ENCODE measurements at regions not wholly inside any gene's neighbourhood (a gene's known extent, or its start where the extent isn't known, plus 50 kb on each side); places are given as distances from the start of the nearest gene placed in this dataset.

GRCh38 chr10:36271627-36272340 is 629.7 kb upstream of the FZD8 start:
- DNase-seq = no peak

DNA sequence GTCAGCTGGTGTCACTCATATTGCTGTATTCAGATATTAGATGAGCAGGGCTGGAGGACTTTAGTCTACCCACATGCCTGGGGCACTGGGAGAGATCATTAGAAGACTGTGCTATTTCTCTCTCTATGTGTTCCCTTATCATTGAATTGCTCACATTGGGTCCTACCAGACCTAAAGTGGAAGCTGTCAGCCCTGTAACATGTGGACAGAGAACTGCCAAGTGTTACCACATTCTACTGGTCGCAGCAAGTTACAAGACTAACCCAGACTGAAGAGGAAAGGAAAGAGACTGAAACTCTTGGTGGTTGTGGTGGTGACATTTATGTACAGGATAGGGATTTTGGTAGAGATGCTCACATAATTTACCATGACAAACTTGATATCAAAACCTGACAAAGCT is 627.1 kb upstream of the FZD8 start:
- DNase-seq = no peak

GRCh38 chr10:36266923-36267322 is 624.8 kb upstream of the FZD8 start:
- no peak for DNase-seq

GRCh38 chr10:36265741-36266140 is 623.6 kb upstream of the FZD8 start:
- DNase-seq = no peak

DNA sequence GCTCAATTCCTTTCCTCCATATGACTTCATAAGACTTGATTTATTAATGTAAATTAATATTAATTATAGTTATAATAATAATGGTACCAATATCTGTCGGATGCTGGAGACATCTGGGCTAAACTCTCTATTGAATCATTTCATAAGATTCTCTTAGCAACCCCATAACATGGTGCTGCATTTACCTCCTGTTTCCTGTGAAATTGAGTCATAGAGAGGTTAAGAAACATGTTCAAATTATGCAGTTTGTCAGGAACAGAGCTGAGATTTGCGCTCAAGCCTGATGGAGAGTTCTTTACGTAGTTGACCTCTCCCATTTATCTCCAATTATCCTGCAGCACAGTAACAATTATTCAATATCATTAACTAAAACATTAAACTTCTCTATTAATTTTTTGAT is 621.8 kb upstream of the FZD8 start:
- no peak for DNase-seq

- no peak for DNase-seq
Measured at GRCh38 chr10:36256948-36257356, 614.9 kb upstream of the FZD8 start.

- DNase-seq = no peak
Measured at GRCh38 chr10:36256166-36256565, 614.1 kb upstream of the FZD8 start.

DNA sequence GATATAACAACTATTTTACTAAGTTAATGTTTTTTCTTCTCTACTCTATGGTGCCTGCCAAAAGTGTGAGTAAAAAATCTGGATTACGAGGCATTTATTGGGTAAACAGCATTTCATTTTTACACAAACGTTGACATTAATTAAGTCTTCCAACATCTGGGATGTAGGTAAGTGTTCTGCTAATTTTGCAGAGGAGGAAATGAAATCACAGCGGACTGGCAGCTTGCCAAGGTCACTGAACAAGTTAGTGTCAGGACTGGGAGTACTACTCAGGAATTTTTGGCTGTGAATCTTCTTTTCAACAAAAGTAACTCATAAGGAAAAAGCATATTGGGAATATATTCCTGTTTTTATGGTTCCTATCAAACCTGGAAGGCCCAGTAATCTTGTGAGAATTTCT is 612.1 kb upstream of the FZD8 start:
- DNase-seq = no peak

GRCh38 chr10:36253731-36254130 is 611.6 kb upstream of the FZD8 start:
- no peak for DNase-seq

DNA sequence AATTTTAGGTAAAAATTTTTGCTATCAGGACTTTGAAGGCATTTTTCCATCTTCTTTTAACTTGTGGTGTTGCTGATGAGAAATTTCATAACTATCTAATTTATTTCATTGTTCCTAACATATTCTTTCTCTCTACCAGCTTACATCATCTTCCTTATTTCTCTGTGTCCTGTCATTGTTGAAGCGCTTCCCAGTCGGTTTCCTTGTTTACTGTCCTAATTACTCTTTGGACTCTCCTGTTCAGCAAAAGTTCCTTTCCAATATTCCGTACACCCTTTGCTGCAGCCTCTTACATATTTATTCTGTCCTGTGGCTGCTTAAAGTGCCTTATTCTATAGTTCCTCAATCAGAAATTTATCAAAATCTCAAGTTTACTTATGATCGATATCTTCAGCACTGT is 609.0 kb upstream of the FZD8 start:
- DNase-seq = no peak

DNA sequence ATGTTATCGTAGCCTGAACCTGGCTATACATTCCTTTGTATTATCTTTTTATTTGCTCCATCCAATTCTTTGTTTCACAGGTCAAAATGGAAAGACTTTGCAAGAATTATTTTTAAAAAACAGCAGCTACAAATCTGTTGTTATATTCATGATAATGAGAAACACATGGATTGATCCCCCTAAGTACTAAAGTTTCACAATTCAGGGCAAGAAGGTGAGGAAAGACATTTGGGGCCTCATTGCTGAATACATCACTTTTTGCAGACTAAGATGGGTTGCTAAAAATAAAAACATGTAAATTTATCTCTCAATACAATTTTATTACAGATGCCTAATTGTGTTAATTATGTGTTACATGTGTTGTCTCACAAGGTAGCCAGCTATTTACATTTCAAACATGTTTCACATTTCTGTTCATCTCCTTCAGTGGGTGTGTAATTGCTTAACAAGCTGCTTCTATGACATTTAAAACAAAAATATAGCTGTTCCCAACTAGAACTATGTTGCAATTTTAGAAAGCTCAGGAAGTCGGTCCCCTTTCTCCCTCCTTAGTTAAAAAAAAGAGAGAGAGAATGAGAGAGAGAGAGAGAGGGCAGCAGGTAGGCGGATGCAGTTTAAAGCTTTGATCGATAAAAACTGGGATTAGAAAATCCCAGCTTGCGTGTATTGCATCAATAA is 606.3 kb upstream of the FZD8 start:
- DNase-seq = no peak

- DNase-seq = no peak
Measured at GRCh38 chr10:36247478-36247877, 605.4 kb upstream of the FZD8 start.

- no peak for DNase-seq
Measured at GRCh38 chr10:36236931-36237330, 594.8 kb upstream of the FZD8 start.

DNA sequence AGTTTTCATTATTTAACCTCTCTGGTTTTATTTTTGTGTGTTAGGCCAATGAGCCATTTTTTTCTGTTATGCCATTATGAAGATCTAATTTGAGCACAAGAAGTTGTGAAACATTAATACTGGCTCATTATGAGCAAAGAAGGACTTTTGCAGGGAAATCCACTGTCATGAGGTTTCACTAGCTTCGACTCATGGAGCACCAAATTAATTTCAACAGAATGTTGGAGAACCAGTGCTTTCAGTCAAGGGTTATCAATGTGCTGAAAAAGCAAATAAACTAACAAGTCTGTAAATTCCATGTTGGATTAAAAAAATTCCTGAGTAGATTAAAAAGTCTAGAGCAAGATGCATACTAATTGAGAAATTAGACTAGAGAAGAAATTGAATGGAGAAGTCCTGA is 594.2 kb upstream of the FZD8 start:
- DNase-seq = no peak

- no peak for DNase-seq
Measured at GRCh38 chr10:36232935-36233334, 590.8 kb upstream of the FZD8 start.

DNA sequence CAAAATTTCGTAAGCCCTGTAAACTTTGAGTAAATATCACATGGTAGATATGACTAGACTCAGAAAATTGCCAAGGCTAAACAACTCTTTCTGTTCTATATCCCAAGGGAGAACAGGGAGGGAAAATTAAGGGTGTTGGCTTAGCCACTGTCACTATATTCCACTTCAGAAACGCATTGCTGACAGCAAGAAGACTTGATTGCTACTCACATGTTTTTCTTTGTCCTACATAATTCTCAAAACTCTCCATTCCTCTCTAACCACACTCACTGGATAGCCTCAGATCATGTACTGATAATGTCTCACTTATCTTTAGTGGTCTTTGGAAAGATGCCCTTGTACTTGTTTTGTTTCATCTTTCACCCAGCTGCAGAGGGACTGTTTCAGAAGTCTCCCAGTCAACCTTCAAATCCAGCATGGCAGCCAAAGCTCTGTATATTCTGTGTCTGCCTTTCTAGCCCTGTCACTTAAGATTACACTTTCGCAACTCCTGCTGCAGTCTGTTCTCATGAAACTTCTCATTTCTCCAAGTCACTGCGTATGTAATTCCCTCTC is 582.4 kb upstream of the FZD8 start:
- DNase-seq = no peak

GRCh38 chr10:36221101-36221500 is 579.0 kb upstream of the FZD8 start:
- no peak for DNase-seq

DNA sequence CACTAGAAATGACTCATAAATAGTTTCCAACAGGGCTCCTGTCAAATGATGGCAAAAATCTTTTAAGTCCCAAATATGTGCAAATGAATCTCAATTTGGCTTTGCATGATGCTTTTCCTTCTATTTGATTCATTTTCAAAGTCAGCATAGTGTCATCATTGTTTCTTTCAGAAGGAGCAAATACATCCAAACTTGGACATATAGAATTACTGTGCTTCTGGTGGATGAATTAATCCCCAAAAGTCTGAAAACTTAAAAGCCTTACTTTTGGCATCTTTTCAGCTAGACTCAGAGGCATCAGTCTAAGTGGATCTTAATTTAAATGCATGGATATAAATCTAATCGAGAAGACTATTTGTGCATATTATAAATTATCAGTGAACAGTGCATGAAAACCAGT is 578.1 kb upstream of the FZD8 start:
- DNase-seq = no peak

GRCh38 chr10:36211856-36212255 is 569.8 kb upstream of the FZD8 start:
- DNase-seq = no peak

DNA sequence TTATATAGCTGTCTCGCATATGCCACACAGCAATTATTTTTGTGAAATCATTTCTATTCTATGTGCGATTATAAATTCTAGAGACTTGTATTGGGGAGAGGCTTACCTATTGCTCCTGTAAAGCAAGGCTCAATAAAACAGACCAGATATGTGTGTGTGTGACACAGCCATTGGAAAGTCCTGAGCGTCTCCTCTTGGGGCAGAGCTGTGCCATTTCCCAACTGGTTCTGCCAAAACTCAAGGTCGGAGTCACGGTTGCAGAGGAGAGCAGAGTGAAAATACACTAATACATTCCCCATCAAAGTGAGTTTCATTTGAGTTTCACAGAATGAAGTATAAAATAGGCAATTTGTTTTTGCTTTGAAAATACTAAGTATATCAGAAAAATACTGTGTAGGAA is 567.4 kb upstream of the FZD8 start:
- DNase-seq = no peak

DNA sequence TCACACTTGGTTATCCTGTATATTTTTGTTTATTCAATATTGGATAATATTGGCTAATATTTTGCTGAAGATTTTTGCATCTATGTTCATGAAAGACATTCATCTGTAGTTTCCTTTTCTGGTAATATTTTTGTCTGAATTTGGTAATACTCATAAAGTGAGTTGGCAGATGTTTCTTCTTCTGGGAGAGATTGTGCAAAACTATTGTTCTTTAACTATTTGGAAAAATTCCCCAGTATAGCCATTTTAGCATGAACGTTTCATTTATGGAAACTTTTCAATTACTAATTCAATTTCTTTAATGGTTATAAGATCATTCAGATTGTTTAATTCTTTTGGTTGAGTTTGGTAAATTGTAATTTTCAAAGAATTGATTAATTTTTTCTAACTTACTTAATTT is 560.8 kb upstream of the FZD8 start:
- DNase-seq = no peak

DNA sequence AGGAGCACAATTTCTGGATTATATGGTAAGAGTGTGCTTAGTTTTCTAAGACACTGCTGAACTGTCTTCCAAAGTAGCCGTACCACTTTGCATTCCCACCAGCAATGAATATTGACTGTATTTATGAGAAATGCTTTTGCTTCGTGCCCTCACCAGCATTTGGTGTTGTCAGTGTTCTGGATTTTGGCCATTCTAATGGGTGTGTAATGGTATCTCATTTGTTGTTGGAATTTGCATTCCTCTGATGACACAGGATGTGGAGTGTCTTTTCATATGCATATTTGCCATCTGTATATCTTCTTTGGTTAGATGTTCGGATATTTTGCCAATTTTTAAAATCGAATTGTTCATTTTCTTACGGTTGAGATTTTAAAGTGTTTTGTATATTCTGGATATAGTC is 558.5 kb upstream of the FZD8 start:
- DNase-seq = no peak

- DNase-seq = no peak
Measured at GRCh38 chr10:36198322-36198721, 556.2 kb upstream of the FZD8 start.

GRCh38 chr10:36195364-36195763 is 553.3 kb upstream of the FZD8 start:
- no peak for DNase-seq

DNA sequence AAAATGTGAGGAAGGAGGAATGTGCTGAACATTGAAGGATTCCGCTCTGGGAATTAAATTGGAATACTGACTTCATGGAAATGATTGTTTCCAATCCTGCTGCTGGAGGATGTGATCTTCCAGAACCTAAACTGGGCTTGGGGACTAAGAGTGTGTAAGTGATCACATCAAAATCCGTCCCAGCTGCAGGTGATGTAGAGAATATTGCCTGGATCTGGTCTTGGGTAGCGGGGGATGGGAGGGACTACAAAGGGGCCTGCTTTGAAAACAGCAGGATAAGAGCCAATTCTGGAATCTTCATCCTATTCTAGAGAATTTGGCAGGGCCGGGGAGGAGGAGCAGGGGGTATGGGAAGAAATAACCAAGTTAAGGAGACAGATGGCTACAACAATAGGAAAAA is 552.2 kb upstream of the FZD8 start:
- DNase-seq = no peak

All from NCI-H1105 (cell line).